ENCODE measurements at regions not wholly inside any gene's neighbourhood (a gene's known extent, or its start where the extent isn't known, plus 50 kb on each side); places are given as distances from the start of the nearest gene placed in this dataset.

- no peak for TF ChIP-seq ZNF462 (CRISPR knock-in tag; IDR thresholded peaks at IDR 0.05)
- TF ChIP-seq CTCF (conservative IDR thresholded peaks at IDR 0.05; ENCODE audit: low read depth in 2 of 2), result no peak
- TF ChIP-seq CREB1 (CRISPR knock-in tag; IDR thresholded peaks at IDR 0.05; ENCODE audit: low read depth), result no peak
- TF ChIP-seq ZNF331 (CRISPR knock-in tag; IDR thresholded peaks at IDR 0.05; ENCODE audit: low read depth), result no peak
These were observed 259.3 kb upstream of the SHH start (continued) for GRCh38 chr7:156071612-156072011.

GRCh38 chr7:156069891-156070290, 257.6 kb upstream of the SHH start:
- Histone ChIP-seq H3K79me2 (replicated peaks; ENCODE audit: insufficient read depth) (no peaks in the 10 kb centered on the region), H4K20me1 (replicated peaks; ENCODE audit: insufficient read depth) (no peaks in the 10 kb centered on the region), H3K4me2 (no peak overlapping the region), H3K4me3 (no peak overlapping the region), H3K9me2 (ENCODE audit: insufficient read depth) (no peaks in the 10 kb centered on the region), H3K27ac (ENCODE audit: low read depth) (no peak overlapping the region), H3K36me3 (ENCODE audit: insufficient read depth) (no peaks in the 10 kb centered on the region), H3K4me1 (ENCODE audit: insufficient read depth) (no peaks in the 10 kb centered on the region), H2AFZ (no peak overlapping the region), H3K27me3 (ENCODE audit: insufficient read depth) (no peaks in the 10 kb centered on the region), H3F3A (replicated peaks; ENCODE audit: low read depth) (no peaks in the 10 kb centered on the region)
- peaks cover 6% of the 10 kb centered on the region for H3K27me3 Mint-ChIP-seq (ENCODE audit: insufficient read depth, low read depth, poor library complexity)
- no peaks in the 10 kb centered on the region; the same call in 2 of the 3 replicates for H3K36me3 Mint-ChIP-seq (ENCODE audit: low read depth)
- no peaks in the 10 kb centered on the region for H3K4me1 Mint-ChIP-seq
- H3K9me3 Mint-ChIP-seq, result peaks cover 5% of the 10 kb centered on the region; the same call in 1 of the 3 replicates
- no peak for TF ChIP-seq ZNF114 (CRISPR knock-in tag; IDR thresholded peaks at IDR 0.05)
- TF ChIP-seq ETS1 (IDR thresholded peaks at IDR 0.05), result no peak
- no peak for TF ChIP-seq CREB1 (CRISPR knock-in tag; IDR thresholded peaks at IDR 0.05; ENCODE audit: low read depth)
- TF ChIP-seq EZH2 (IDR thresholded peaks at IDR 0.05; ENCODE audit: low read depth, unreplicated experiment), result no peak
- TF ChIP-seq POLR2AphosphoS5 (IDR thresholded peaks at IDR 0.05; ENCODE audit: low read depth), result no peak
- no peak for TF ChIP-seq EZH2phosphoT487 (IDR thresholded peaks at IDR 0.05; ENCODE audit: unreplicated experiment)
- TF ChIP-seq JUNB (IDR thresholded peaks at IDR 0.05; ENCODE audit: unreplicated experiment), result no peak
- no peak for TF ChIP-seq NANOG (IDR thresholded peaks at IDR 0.05; ENCODE audit: borderline replicate concordance)
- no peak for TF ChIP-seq STAT1 (IDR thresholded peaks at IDR 0.05; ENCODE audit: unreplicated experiment)
- H3K27ac Mint-ChIP-seq, result no peak overlapping the region
- H3K4me3 Mint-ChIP-seq, result no peak overlapping the region
- no peak for ATAC-seq
- DNase-seq (ENCODE audit: low spot score), result no peak

Measured in GM23338 (cell line).